Epithelial cell of esophagus (primary cell): ENCODE measurements at regions not wholly inside any gene's neighbourhood (a gene's known extent, or its start where the extent isn't known, plus 50 kb on each side); places are given as distances from the start of the nearest gene placed in this dataset.

ENCODE experiments used
- DNase-seq: peaks from one replicate; pipeline ENCODE4 v3.0.0; 2010; ENCODE audit warnings: low read depth
- H3K4me3 ChIP-seq: 2 replicates; pipeline ENCODE4 v1.5.1; 2011; ENCODE audit warnings: mild to moderate bottlenecking, low read length, control low read depth
- CTCF ChIP-seq: IDR thresholded peaks from 2 replicates; pipeline ENCODE4 v1.5.1; 2011; ENCODE audit warnings: low read depth, mild to moderate bottlenecking, low read length, control low read depth, inconsistent platforms; ENCODE audit not compliant: insufficient read depth; ENCODE audit errors: missing control alignments

GRCh38 chr18:44509048-44509447, 171.6 kb upstream of the SETBP1 start:
- no peak for DNase-seq
- no peak for TF ChIP-seq CTCF
- H3K4me3 ChIP-seq = no peak overlapping the region

GRCh38 chr18:44510390-44510789, 170.3 kb upstream of the SETBP1 start:
- no peak overlapping the region for H3K4me3 ChIP-seq
- TF ChIP-seq CTCF = no peak
- DNase-seq = no peak

- no peak overlapping the region for H3K4me3 ChIP-seq
- no peak for DNase-seq
- no peak for TF ChIP-seq CTCF
Measured at GRCh38 chr18:44513233-44513632, 167.5 kb upstream of the SETBP1 start.

GRCh38 chr18:44514106-44514505, 166.6 kb upstream of the SETBP1 start:
- no peak for TF ChIP-seq CTCF
- no peak overlapping the region for H3K4me3 ChIP-seq
- no peak for DNase-seq

- no peak for TF ChIP-seq CTCF
- DNase-seq = no peak
- H3K4me3 ChIP-seq = no peak overlapping the region
Measured at GRCh38 chr18:44514766-44515165, 165.9 kb upstream of the SETBP1 start.

- TF ChIP-seq CTCF = no peak
- H3K4me3 ChIP-seq = no peak overlapping the region
- no peak for DNase-seq
Measured at GRCh38 chr18:44516450-44516849, 164.2 kb upstream of the SETBP1 start.

GRCh38 chr18:44517136-44517535, 163.6 kb upstream of the SETBP1 start:
- no peak overlapping the region for H3K4me3 ChIP-seq
- TF ChIP-seq CTCF = no peak
- DNase-seq = no peak
